ENCODE measurements at regions not wholly inside any gene's neighbourhood (a gene's known extent, or its start where the extent isn't known, plus 50 kb on each side); places are given as distances from the start of the nearest gene placed in this dataset.

DNA sequence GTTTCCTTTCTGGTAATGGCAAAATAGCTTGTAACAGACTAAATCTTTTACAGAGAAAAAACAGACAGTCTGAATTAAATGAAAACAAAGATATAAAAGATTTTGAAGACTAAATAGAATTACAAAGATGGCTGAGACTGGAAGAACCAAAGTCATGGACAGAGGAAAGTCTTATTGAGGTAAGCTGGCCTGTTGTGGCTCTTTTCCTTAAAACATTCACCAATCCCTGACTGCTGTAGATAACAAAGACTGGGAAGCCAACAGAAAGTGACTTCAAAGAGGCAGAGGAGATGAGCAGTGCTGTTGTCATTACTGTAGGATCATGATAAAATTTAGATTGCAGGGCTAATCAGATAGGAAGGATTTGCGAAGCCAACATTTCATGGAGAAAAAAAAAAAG lies 517.0 kb downstream of the KIF2B start:
- H3K9me3 ChIP-seq (ENCODE audit: insufficient read depth, low read depth, low read length) = no peaks in the 10 kb centered on the region
- H3K9me2 ChIP-seq (replicated peaks; ENCODE audit: low read depth, low read length) = no peaks in the 10 kb centered on the region
- no peaks in the 10 kb centered on the region for H3K79me2 ChIP-seq (ENCODE audit: insufficient read depth, low read length)
- no peaks in the 10 kb centered on the region for H3K4me1 ChIP-seq (ENCODE audit: insufficient read depth, low read length, poor library complexity, severe bottlenecking)
- no peaks in the 10 kb centered on the region for H3K27me3 ChIP-seq (ENCODE audit: insufficient read depth, low read length, poor library complexity, severe bottlenecking)
- no peaks in the 10 kb centered on the region for H4K20me1 ChIP-seq (ENCODE audit: insufficient read depth, low read length, poor library complexity, severe bottlenecking)
- no peaks in the 10 kb centered on the region for H3K36me3 ChIP-seq (ENCODE audit: insufficient read depth, low read length)
- no peak overlapping the region for H3K4me3 ChIP-seq (ENCODE audit: low read length, poor library complexity, severe bottlenecking)
- no peak overlapping the region for H3K4me2 ChIP-seq (ENCODE audit: low read depth, low read length, poor library complexity, severe bottlenecking)
- H3K9ac ChIP-seq (ENCODE audit: low read depth, low read length, poor library complexity, severe bottlenecking) = no peak overlapping the region
- no peaks in the 10 kb centered on the region for H3F3A ChIP-seq (ENCODE audit: low read depth)
- no peak for TF ChIP-seq EZH2phosphoT487 (IDR thresholded peaks at IDR 0.05; ENCODE audit: borderline replicate concordance)
- TF ChIP-seq, protein P1, sequence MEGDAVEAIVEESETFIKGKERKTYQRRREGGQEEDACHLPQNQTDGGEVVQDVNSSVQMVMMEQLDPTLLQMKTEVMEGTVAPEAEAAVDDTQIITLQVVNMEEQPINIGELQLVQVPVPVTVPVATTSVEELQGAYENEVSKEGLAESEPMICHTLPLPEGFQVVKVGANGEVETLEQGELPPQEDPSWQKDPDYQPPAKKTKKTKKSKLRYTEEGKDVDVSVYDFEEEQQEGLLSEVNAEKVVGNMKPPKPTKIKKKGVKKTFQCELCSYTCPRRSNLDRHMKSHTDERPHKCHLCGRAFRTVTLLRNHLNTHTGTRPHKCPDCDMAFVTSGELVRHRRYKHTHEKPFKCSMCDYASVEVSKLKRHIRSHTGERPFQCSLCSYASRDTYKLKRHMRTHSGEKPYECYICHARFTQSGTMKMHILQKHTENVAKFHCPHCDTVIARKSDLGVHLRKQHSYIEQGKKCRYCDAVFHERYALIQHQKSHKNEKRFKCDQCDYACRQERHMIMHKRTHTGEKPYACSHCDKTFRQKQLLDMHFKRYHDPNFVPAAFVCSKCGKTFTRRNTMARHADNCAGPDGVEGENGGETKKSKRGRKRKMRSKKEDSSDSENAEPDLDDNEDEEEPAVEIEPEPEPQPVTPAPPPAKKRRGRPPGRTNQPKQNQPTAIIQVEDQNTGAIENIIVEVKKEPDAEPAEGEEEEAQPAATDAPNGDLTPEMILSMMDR (conservative IDR thresholded peaks at IDR 0.05; ENCODE audit: low read length) = no peak
- H2AFZ ChIP-seq (ENCODE audit: low read length) = no peak overlapping the region

DNA sequence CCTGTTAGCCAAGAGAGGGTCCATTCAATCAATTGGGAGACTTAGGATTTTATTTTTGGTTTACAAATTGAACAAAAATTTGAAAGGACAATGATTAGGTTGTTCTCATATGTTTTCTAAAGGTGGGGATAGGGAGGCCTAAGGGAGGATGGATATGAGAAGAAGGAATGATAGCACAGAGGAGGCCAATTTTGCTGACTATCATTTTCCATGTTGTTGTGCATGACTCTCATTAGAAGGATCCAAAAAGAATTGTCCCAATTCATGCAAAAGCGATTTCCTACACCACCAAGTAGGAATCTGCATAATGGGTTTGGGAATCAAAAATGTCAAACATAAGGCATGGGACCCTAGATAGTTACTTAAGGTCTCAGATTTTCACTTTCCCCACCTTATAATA lies 524.8 kb downstream of the KIF2B start:
- Histone ChIP-seq H3K4me2 (ENCODE audit: low read depth, low read length, poor library complexity, severe bottlenecking) (no peak overlapping the region), H2AFZ (ENCODE audit: low read length) (no peak overlapping the region), H3K79me2 (ENCODE audit: insufficient read depth, low read length) (no peaks in the 10 kb centered on the region), H3K27me3 (ENCODE audit: insufficient read depth, low read length, poor library complexity, severe bottlenecking) (no peaks in the 10 kb centered on the region), H3F3A (ENCODE audit: low read depth) (no peaks in the 10 kb centered on the region), H3K9me2 (replicated peaks; ENCODE audit: low read depth, low read length) (no peaks in the 10 kb centered on the region), H3K36me3 (ENCODE audit: insufficient read depth, low read length) (no peaks in the 10 kb centered on the region), H3K4me3 (ENCODE audit: low read length, poor library complexity, severe bottlenecking) (no peak overlapping the region), H3K9ac (ENCODE audit: low read depth, low read length, poor library complexity, severe bottlenecking) (no peak overlapping the region), H3K9me3 (ENCODE audit: insufficient read depth, low read depth, low read length) (no peaks in the 10 kb centered on the region), H3K4me1 (ENCODE audit: insufficient read depth, low read length, poor library complexity, severe bottlenecking) (no peaks in the 10 kb centered on the region), H4K20me1 (ENCODE audit: insufficient read depth, low read length, poor library complexity, severe bottlenecking) (no peaks in the 10 kb centered on the region)
- TF ChIP-seq EZH2phosphoT487 (IDR thresholded peaks at IDR 0.05; ENCODE audit: borderline replicate concordance) = no peak
- TF ChIP-seq, protein P1 (conservative IDR thresholded peaks at IDR 0.05; ENCODE audit: low read length) = no peak

DNA sequence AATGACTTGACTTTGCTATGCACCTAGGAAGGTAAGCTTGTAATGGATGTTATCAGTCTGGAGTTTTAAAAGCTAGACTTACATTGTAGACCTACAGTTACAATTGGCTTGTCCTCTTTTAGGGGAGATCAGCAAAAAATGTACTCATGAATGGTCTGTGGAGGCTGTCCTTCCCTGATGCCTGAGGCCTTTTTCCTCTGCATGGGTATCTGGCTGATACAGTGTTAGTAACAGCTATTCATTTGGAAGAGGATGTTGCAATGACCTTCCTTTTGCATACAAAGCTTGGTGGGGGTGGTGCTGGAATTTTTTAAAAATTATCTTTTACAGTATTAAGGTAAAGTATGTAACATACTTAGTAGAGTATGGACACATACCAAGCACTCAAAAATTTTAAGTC lies 525.5 kb downstream of the KIF2B start:
- TF ChIP-seq, protein P1 (conservative IDR thresholded peaks at IDR 0.05; ENCODE audit: low read length) = no peak
- TF ChIP-seq EZH2phosphoT487 (IDR thresholded peaks at IDR 0.05; ENCODE audit: borderline replicate concordance) = no peak
- Histone ChIP-seq H3K4me2 (ENCODE audit: low read depth, low read length, poor library complexity, severe bottlenecking) (no peak overlapping the region), H3K9me3 (ENCODE audit: insufficient read depth, low read depth, low read length) (no peaks in the 10 kb centered on the region), H3K36me3 (ENCODE audit: insufficient read depth, low read length) (no peaks in the 10 kb centered on the region), H3K79me2 (ENCODE audit: insufficient read depth, low read length) (no peaks in the 10 kb centered on the region), H2AFZ (ENCODE audit: low read length) (no peak overlapping the region), H3K9ac (ENCODE audit: low read depth, low read length, poor library complexity, severe bottlenecking) (no peak overlapping the region), H3F3A (ENCODE audit: low read depth) (no peaks in the 10 kb centered on the region), H4K20me1 (ENCODE audit: insufficient read depth, low read length, poor library complexity, severe bottlenecking) (no peaks in the 10 kb centered on the region), H3K27me3 (ENCODE audit: insufficient read depth, low read length, poor library complexity, severe bottlenecking) (no peaks in the 10 kb centered on the region), H3K4me1 (ENCODE audit: insufficient read depth, low read length, poor library complexity, severe bottlenecking) (no peaks in the 10 kb centered on the region), H3K9me2 (replicated peaks; ENCODE audit: low read depth, low read length) (no peaks in the 10 kb centered on the region), H3K4me3 (ENCODE audit: low read length, poor library complexity, severe bottlenecking) (no peak overlapping the region)

Measured in Loucy (cell line).